Tibial artery (tissue), 4 donors: ENCODE measurements at regions not wholly inside any gene's neighbourhood (a gene's known extent, or its start where the extent isn't known, plus 50 kb on each side); places are given as distances from the start of the nearest gene placed in this dataset.

ENCODE experiments used
- DNase-seq, 2 donors: peaks; one replicate each; pipeline ENCODE4 v3.0.0-alpha.2; 2019
- H3K27ac ChIP-seq, 2 donors: fragments of 200-600 bp; sonication (generic) in 1 of 2; 1 replicate in 1 of 2; 2 replicates in 1 of 2; pipeline ENCODE4 v1.5.1; 2018 to 2019; ENCODE audit warnings: mild to moderate bottlenecking in 1 of 2
- H3K27me3 ChIP-seq, 2 donors: fragments of 200-600 bp; sonication (generic) in 1 of 2; one replicate each; pipeline versions ENCODE4 v1.5.1 to v1.6.0; 2016 to 2019
- H3K36me3 ChIP-seq, 3 donors: fragments of 200-600 bp; sonication (generic) in 2 of 3; one replicate each; pipeline ENCODE4 v1.5.1; 2016 to 2019; ENCODE audit warnings: mild to moderate bottlenecking in 2 of 3
- H3K4me1 ChIP-seq, 4 donors: fragments of 200-600 bp; sonication (generic) in 2 of 4; 1 replicate in 3 of 4; 2 replicates in 1 of 4; pipeline ENCODE4 v1.5.1; 2016 to 2019
- H3K4me3 ChIP-seq, 2 donors: fragments of 200-600 bp; sonication (generic) in 1 of 2; 1 replicate in 1 of 2; 2 replicates in 1 of 2; pipeline ENCODE4 v1.5.1; 2018 to 2019; ENCODE audit warnings: mild to moderate bottlenecking in 2 of 2
- H3K9me3 ChIP-seq, 3 donors: fragments of 200-600 bp; sonication (generic) in 1 of 3; one replicate each; pipeline ENCODE4 v1.5.1; 2016 to 2019
- intact Hi-C: fragments of 100-400 bp; cut with DNase I; formaldehyde crosslinking; loops from one replicate; pipeline ENCODE4 v1.15.0; 2023; ENCODE audit warnings: low total_unique reads
- TF ChIP-seq, protein P1 (sequence below), 2 experiments: fragments of 200-600 bp in 1 of 2; fragments of 450-650 bp in 1 of 2; IDR thresholded peaks; one replicate each; pipeline ENCODE4 v1.5.1; 2017 to 2019; ENCODE audit warnings: antibody characterized with exemption in 2 of 2, mild to moderate bottlenecking in 1 of 2, moderate library complexity in 1 of 2

GRCh38 chr17:34131386-34131785, 123.7 kb upstream of the CCL2 start:
- intact Hi-C loops = no loop called here

DNA sequence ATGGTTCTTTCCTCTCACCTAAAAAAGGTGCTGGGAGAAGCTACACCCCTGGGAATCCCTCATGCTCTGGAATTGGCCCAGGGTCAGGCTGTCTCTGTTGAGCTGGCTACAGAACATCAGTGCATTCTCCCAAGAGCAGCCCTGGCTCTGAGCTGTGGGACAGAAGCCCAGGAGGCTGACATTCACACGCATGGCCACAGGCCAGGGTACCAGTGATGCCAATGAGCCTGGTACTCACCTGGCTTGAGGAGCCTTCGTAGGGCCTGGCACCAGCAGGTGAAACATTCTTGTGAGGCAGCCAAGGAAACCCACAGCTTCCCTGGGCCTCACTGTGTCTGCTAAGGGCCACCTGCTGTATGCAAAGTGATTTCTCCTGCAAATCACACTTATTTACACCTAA, 121.7 kb upstream of the CCL2 start:
- Histone ChIP-seq H3K36me3 (no peaks in the 10 kb centered on the region), H3K27ac (no peak overlapping the region), H3K4me1 (no peaks in the 10 kb centered on the region), H3K27me3 (peaks cover 0 to under 1% of the 10 kb centered on the region in 2 donors), H3K4me3 (no peak overlapping the region), H3K9me3 (no peaks in the 10 kb centered on the region)
- DNase-seq = peak in 1 of 2 donors; percentile 16
- intact Hi-C loops = no loop called here
- TF ChIP-seq, protein P1, sequence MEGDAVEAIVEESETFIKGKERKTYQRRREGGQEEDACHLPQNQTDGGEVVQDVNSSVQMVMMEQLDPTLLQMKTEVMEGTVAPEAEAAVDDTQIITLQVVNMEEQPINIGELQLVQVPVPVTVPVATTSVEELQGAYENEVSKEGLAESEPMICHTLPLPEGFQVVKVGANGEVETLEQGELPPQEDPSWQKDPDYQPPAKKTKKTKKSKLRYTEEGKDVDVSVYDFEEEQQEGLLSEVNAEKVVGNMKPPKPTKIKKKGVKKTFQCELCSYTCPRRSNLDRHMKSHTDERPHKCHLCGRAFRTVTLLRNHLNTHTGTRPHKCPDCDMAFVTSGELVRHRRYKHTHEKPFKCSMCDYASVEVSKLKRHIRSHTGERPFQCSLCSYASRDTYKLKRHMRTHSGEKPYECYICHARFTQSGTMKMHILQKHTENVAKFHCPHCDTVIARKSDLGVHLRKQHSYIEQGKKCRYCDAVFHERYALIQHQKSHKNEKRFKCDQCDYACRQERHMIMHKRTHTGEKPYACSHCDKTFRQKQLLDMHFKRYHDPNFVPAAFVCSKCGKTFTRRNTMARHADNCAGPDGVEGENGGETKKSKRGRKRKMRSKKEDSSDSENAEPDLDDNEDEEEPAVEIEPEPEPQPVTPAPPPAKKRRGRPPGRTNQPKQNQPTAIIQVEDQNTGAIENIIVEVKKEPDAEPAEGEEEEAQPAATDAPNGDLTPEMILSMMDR (IDR thresholded peaks at IDR 0.05) = no peak

More at GRCh38 chr17:34131386-34131785, 123.7 kb upstream of the CCL2 start:
- no peak for DNase-seq
- Histone ChIP-seq H3K4me1 (no peaks in the 10 kb centered on the region), H3K4me3 (no peak overlapping the region), H3K36me3 (no peaks in the 10 kb centered on the region), H3K27ac (no peak overlapping the region), H3K27me3 (no peaks in the 10 kb centered on the region), H3K9me3 (no peaks in the 10 kb centered on the region)
- TF ChIP-seq, protein P1 (IDR thresholded peaks at IDR 0.05) = no peak

DNA sequence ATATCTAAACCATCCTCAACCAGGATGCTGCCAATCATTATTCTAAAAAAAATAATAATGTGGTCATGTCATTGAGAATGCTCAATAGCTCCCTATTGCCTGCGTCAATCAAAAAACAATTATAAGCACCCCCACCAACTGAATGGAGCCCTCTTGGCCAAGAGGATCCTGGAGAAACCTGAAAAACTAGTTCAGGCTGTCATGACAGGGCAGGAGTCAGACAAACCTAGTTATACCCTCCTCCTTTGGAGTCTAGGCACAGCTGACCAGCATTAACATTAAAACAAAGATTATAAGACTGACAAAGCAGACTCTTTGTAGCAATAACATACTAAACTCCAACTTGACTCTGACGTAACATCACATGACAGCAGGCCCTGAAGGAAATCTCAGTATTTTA, 119.2 kb upstream of the CCL2 start:
- TF ChIP-seq, protein P1 (IDR thresholded peaks at IDR 0.05) = no peak
- Histone ChIP-seq H3K27me3 (peaks cover 0 to 3% of the 10 kb centered on the region in 2 donors), H3K4me1 (no peaks in the 10 kb centered on the region), H3K9me3 (no peaks in the 10 kb centered on the region), H3K36me3 (no peaks in the 10 kb centered on the region), H3K4me3 (no peak overlapping the region), H3K27ac (no peak overlapping the region)
- DNase-seq = no peak
- intact Hi-C loops = no loop called here

- no peaks in the 10 kb centered on the region for H3K9me3 ChIP-seq
- no peak overlapping the region for H3K27ac ChIP-seq
- H3K36me3 ChIP-seq = no peaks in the 10 kb centered on the region
- DNase-seq = no peak
- intact Hi-C loops = no loop called here
- H3K27me3 ChIP-seq = peaks cover 0 to 3% of the 10 kb centered on the region in 2 donors
- no peak overlapping the region for H3K4me3 ChIP-seq
- H3K4me1 ChIP-seq = no peaks in the 10 kb centered on the region
- TF ChIP-seq, protein P1 (IDR thresholded peaks at IDR 0.05) = no peak
Observed at GRCh38 chr17:34140006-34140405, 115.1 kb upstream of the CCL2 start.

DNA sequence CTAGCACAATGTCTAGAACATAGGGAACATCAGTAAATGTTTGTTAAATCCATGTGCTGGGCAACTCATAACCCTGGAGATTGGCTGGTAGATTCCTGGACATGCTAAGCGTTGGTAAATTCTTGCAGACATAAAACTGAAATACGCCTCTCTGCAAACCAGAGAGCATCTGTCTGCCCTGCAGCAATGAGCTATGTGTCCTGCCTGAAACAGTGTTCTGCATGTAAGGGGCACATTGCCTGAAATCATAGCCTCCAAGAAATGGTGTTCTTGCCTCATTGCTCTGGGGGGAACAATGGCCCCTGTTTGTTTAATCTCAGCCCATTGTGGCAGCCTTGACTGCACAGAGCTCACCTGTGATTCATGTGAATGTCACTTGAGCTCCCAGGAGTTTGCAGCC, 113.5 kb upstream of the CCL2 start:
- DNase-seq = no peak
- H3K36me3 ChIP-seq = no peaks in the 10 kb centered on the region
- H3K9me3 ChIP-seq = no peaks in the 10 kb centered on the region
- no peaks in the 10 kb centered on the region for H3K4me1 ChIP-seq
- TF ChIP-seq, protein P1 (IDR thresholded peaks at IDR 0.05) = no peak
- H3K27ac ChIP-seq = no peak overlapping the region
- H3K4me3 ChIP-seq = no peak overlapping the region
- intact Hi-C loops = no loop called here
- H3K27me3 ChIP-seq = peaks cover 0 to 4% of the 10 kb centered on the region in 2 donors

GRCh38 chr17:34143430-34143829, 111.7 kb upstream of the CCL2 start:
- intact Hi-C loops = no loop called here
- Histone ChIP-seq H3K4me3 (no peak overlapping the region), H3K36me3 (no peaks in the 10 kb centered on the region), H3K9me3 (no peaks in the 10 kb centered on the region), H3K4me1 (no peaks in the 10 kb centered on the region), H3K27me3 (peaks cover 0 to 9% of the 10 kb centered on the region in 2 donors), H3K27ac (no peak overlapping the region)
- TF ChIP-seq, protein P1 (IDR thresholded peaks at IDR 0.05) = no peak
- no peak for DNase-seq
